ENCODE measurements at regions not wholly inside any gene's neighbourhood (a gene's known extent, or its start where the extent isn't known, plus 50 kb on each side); places are given as distances from the start of the nearest gene placed in this dataset.
"Not testable (repeated sequence)": the region's sequence is repeated elsewhere in the genome, so short reads cannot be mapped to it uniquely, and the experiment has no call there.

DNA sequence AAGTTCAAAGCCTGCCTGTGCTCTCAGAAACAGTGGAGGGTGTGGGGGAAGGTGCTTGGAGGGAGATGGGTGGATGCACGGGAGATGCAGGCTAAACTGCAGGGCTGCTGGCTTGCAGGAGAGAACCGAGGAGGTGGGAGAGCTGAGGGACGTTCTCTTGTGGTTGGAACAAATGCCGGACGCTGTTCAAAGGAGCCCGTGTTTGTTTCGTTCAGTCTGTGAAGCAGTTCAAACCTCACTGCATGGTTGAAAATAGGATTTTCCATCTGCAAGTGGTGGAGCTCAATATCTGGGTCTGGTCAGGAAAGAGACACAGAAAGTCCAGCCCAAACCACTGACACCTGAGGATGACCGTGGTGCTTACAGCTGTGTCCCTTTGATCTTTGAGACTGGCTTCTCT is 1241.8 kb downstream of the TMEM121 start:
- CTCF ChIA-PET (ENCODE audit: partially characterized antibody); H3K27me3 ChIP-seq (replicated peaks in 1 of 4; ENCODE audit: control insufficient read depth in 3 of 4, extremely low read depth in 1 of 4, insufficient read depth in 3 of 4, low read length in 3 of 4); H2BK20ac ChIP-seq (ENCODE audit: low read length); H3K23ac ChIP-seq (ENCODE audit: insufficient read length); H4K20me1 ChIP-seq (replicated peaks in 1 of 2; ENCODE audit: control insufficient read depth in 1 of 2, insufficient read depth in 2 of 2, low read length in 2 of 2); H3K36me3 ChIP-seq (ENCODE audit: control insufficient read depth in 2 of 4, insufficient read depth in 4 of 4, low read length in 3 of 4); H3K23me2 ChIP-seq (ENCODE audit: low read depth, low read length); H3K27ac ChIP-seq (ENCODE audit: low read depth, low read length); POLR2A ChIA-PET (ENCODE audit: partially characterized antibody); H2BK120ac ChIP-seq (replicated peaks; ENCODE audit: low read depth, low read length); H3K4me2 ChIP-seq (ENCODE audit: insufficient read depth in 1 of 2, low read depth in 2 of 2, low read length in 2 of 2); DNase-seq (ENCODE audit: low read depth in 1 of 2, low spot score in 2 of 2); H2BK5ac ChIP-seq (ENCODE audit: low read depth, low read length); H2BK15ac ChIP-seq (ENCODE audit: low read length); H3K4me1 ChIP-seq (replicated peaks in 1 of 4; ENCODE audit: control insufficient read depth in 3 of 4, insufficient read depth in 4 of 4, low read length in 3 of 4); H4K5ac ChIP-seq (ENCODE audit: insufficient read length, low read depth, low read length); H4K91ac ChIP-seq (replicated peaks; ENCODE audit: insufficient read length, low read length); H2AFZ ChIP-seq (ENCODE audit: low read length); H3K79me2 ChIP-seq (ENCODE audit: control insufficient read depth in 1 of 2, insufficient read depth in 2 of 2, low read length in 2 of 2); H3K18ac ChIP-seq (ENCODE audit: extremely low read depth, low read length); FAIRE-seq; H3K79me1 ChIP-seq (ENCODE audit: low read depth, low read length); H3K9ac ChIP-seq (replicated peaks in 1 of 4; ENCODE audit: extremely low read depth in 1 of 4, low read depth in 3 of 4, low read length in 3 of 4); H3K4ac ChIP-seq (replicated peaks; ENCODE audit: insufficient read length, low read depth, low read length); H2BK12ac ChIP-seq (ENCODE audit: low read depth, low read length); H3K4me3 ChIP-seq (ENCODE audit: extremely low read depth in 1 of 4, insufficient read depth in 2 of 4, low read depth in 3 of 4, low read length in 4 of 4); H4K8ac ChIP-seq (ENCODE audit: extremely low read depth, insufficient read depth, low read length); H3K56ac ChIP-seq (replicated peaks; ENCODE audit: insufficient read length, low read depth, low read length); H2AK5ac ChIP-seq (ENCODE audit: low read depth, low read length); H3K14ac ChIP-seq (ENCODE audit: insufficient read length): not testable (repeated sequence)
- H3K9me3 ChIP-seq (ENCODE audit: insufficient read depth in 2 of 2, low read depth in 1 of 2, low read length in 1 of 2): peaks cover 6 to 32% of the 10 kb centered on the region in 2 experiments; a peak in 3 of 4 replicates
- WGBS, 2 experiments (ENCODE audit: extremely low coverage in 1 of 2, insufficient coverage in 1 of 2, insufficient read length in 1 of 2, insufficient replicate concordance in 2 of 2, low coverage in 1 of 2, low lambda C conversion rate in 2 of 2, missing lambda C conversion rate in 1 of 2): 77% methylated on average over 8 of the region's 8 CpGs; no CpG with 5 or more reads in 1 of the 2 experiments

DNA sequence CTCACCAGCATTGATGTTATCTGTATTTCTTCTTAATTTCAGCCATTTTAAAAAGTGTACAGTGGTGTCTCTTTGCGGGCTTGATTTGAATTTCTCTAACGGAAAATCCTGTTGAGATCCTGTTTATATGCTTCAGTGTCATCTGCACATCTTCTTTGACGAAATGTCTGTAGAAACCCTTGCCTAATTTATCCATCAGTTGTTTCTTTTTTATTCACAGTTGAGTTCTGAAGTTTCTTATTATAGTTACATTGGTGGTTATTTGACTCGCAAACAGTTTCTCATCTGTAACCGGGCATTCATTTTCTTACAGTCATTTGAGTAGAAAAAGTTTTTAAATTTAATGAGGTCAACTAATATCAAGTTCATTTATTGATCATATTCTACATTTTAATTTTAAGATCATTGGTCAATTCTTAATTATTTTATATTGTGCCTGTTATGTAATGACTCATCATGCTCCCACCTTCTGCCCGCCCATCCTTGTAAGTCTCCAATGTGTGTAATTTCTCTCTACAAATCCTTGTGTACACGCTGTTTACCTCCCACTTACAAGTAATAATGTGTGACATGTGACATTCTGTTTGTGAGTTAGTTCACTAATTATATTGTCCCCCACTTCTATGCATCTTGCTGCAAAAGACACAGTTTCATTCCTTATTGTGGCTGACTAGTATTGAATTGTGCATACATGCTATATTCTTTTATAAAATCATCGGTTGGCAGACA is 1242.8 kb downstream of the TMEM121 start:
- H3K36me3 ChIP-seq (ENCODE audit: control insufficient read depth in 2 of 4, insufficient read depth in 4 of 4, low read length in 3 of 4); H3K4me2 ChIP-seq (ENCODE audit: insufficient read depth in 1 of 2, low read depth in 2 of 2, low read length in 2 of 2); H4K5ac ChIP-seq (ENCODE audit: insufficient read length, low read depth, low read length); H2BK20ac ChIP-seq (ENCODE audit: low read length); H3K4me3 ChIP-seq (ENCODE audit: extremely low read depth in 1 of 4, insufficient read depth in 2 of 4, low read depth in 3 of 4, low read length in 4 of 4); H4K8ac ChIP-seq (ENCODE audit: extremely low read depth, insufficient read depth, low read length); CTCF ChIA-PET (ENCODE audit: partially characterized antibody); H3K18ac ChIP-seq (ENCODE audit: extremely low read depth, low read length); POLR2A ChIA-PET (ENCODE audit: partially characterized antibody); H3K79me2 ChIP-seq (ENCODE audit: control insufficient read depth in 1 of 2, insufficient read depth in 2 of 2, low read length in 2 of 2); H2BK120ac ChIP-seq (replicated peaks; ENCODE audit: low read depth, low read length); H3K27ac ChIP-seq (ENCODE audit: low read depth, low read length); H3K9ac ChIP-seq (replicated peaks in 1 of 4; ENCODE audit: extremely low read depth in 1 of 4, low read depth in 3 of 4, low read length in 3 of 4); H2BK12ac ChIP-seq (ENCODE audit: low read depth, low read length); H3K79me1 ChIP-seq (ENCODE audit: low read depth, low read length); H3K23me2 ChIP-seq (ENCODE audit: low read depth, low read length); H2AK5ac ChIP-seq (ENCODE audit: low read depth, low read length); H2BK5ac ChIP-seq (ENCODE audit: low read depth, low read length); H4K20me1 ChIP-seq (replicated peaks in 1 of 2; ENCODE audit: control insufficient read depth in 1 of 2, insufficient read depth in 2 of 2, low read length in 2 of 2); H3K27me3 ChIP-seq (replicated peaks in 1 of 4; ENCODE audit: control insufficient read depth in 3 of 4, extremely low read depth in 1 of 4, insufficient read depth in 3 of 4, low read length in 3 of 4); H2AFZ ChIP-seq (ENCODE audit: low read length); FAIRE-seq; DNase-seq (ENCODE audit: low read depth in 1 of 2, low spot score in 2 of 2); H3K4ac ChIP-seq (replicated peaks; ENCODE audit: insufficient read length, low read depth, low read length); H3K4me1 ChIP-seq (replicated peaks in 1 of 4; ENCODE audit: control insufficient read depth in 3 of 4, insufficient read depth in 4 of 4, low read length in 3 of 4); H3K56ac ChIP-seq (replicated peaks; ENCODE audit: insufficient read length, low read depth, low read length); H3K14ac ChIP-seq (ENCODE audit: insufficient read length); H3K23ac ChIP-seq (ENCODE audit: insufficient read length); H4K91ac ChIP-seq (replicated peaks; ENCODE audit: insufficient read length, low read length); H2BK15ac ChIP-seq (ENCODE audit: low read length): not testable (repeated sequence)
- 69% methylated on average over 8 of the region's 8 CpGs; no CpG with 5 or more reads in 1 of the 2 experiments for WGBS, 2 experiments (ENCODE audit: extremely low coverage in 1 of 2, insufficient coverage in 1 of 2, insufficient read length in 1 of 2, insufficient replicate concordance in 2 of 2, low coverage in 1 of 2, low lambda C conversion rate in 2 of 2, missing lambda C conversion rate in 1 of 2)
- H3K9me3 ChIP-seq (ENCODE audit: insufficient read depth in 2 of 2, low read depth in 1 of 2, low read length in 1 of 2): peaks cover 9 to 35% of the 10 kb centered on the region in 2 experiments; a peak in 3 of 4 replicates

All from H1 (cell line).